HG02571 (cell line): ENCODE measurements at regions not wholly inside any gene's neighbourhood (a gene's known extent, or its start where the extent isn't known, plus 50 kb on each side); places are given as distances from the start of the nearest gene placed in this dataset.

Experiments
- ATAC-seq: cut with Tn5 transposase; IDR thresholded peaks from one replicate; pipeline ENCODE4 v1.9.1; 2021; ENCODE audit warnings: mild to moderate bottlenecking, moderate library complexity; ENCODE audit not compliant: unreplicated experiment

GRCh38 chr3:64289622-64290021 lies 64.4 kb upstream of the PRICKLE2 start:
- no peak for ATAC-seq

GRCh38 chr3:64278625-64279024 lies 53.4 kb upstream of the PRICKLE2 start:
- ATAC-seq, result no peak

- no peak for ATAC-seq
Measured at GRCh38 chr3:64276131-64276530, 50.9 kb upstream of the PRICKLE2 start.
